Duodenal mucosa (tissue), 2 donors: ENCODE measurements at regions not wholly inside any gene's neighbourhood (a gene's known extent, or its start where the extent isn't known, plus 50 kb on each side); places are given as distances from the start of the nearest gene placed in this dataset.

Source experiments
- H3K27ac ChIP-seq: one replicate; pipeline ENCODE4 v1.7.0; 2013; ENCODE audit warnings: low read depth, low read length
- H3K27me3 ChIP-seq, 2 donors: one replicate each; pipeline ENCODE4 v1.7.0; 2013; ENCODE audit warnings: low read length in 2 of 2, control low read depth in 1 of 2; ENCODE audit not compliant: insufficient read depth in 2 of 2, control insufficient read depth in 1 of 2
- H3K36me3 ChIP-seq, 2 donors: one replicate each; pipeline ENCODE4 v1.7.0; 2013; ENCODE audit warnings: low read length in 2 of 2, control low read depth in 1 of 2; ENCODE audit not compliant: insufficient read depth in 2 of 2, control insufficient read depth in 1 of 2
- H3K4me1 ChIP-seq, 2 donors: one replicate each; pipeline ENCODE4 v1.7.0; 2013; ENCODE audit warnings: low read length in 2 of 2, control low read depth in 1 of 2; ENCODE audit not compliant: insufficient read depth in 2 of 2, control insufficient read depth in 1 of 2
- H3K4me3 ChIP-seq, 2 donors: one replicate each; pipeline ENCODE4 v1.7.0; 2013; ENCODE audit warnings: low read length in 2 of 2, low read depth in 1 of 2
- H3K9ac ChIP-seq, 2 donors: one replicate each; pipeline ENCODE4 v1.7.0; 2013; ENCODE audit warnings: low read length in 2 of 2, low read depth in 1 of 2
- H3K9me3 ChIP-seq, 2 donors: one replicate each; pipeline ENCODE4 v1.7.0; 2013; ENCODE audit warnings: low read length in 2 of 2, control low read depth in 1 of 2; ENCODE audit not compliant: control insufficient read depth in 1 of 2

- no peak overlapping the region for H3K27ac ChIP-seq
- no peak overlapping the region for H3K9ac ChIP-seq
- H3K4me1 ChIP-seq: peaks cover 0 to 5% of the 10 kb centered on the region in 2 donors
- no peaks in the 10 kb centered on the region for H3K9me3 ChIP-seq
- no peaks in the 10 kb centered on the region for H3K36me3 ChIP-seq
- no peaks in the 10 kb centered on the region for H3K27me3 ChIP-seq
- no peak overlapping the region for H3K4me3 ChIP-seq
Observed at GRCh38 chr22:44628835-44629234, 73.2 kb upstream of the PRR5 start.

DNA sequence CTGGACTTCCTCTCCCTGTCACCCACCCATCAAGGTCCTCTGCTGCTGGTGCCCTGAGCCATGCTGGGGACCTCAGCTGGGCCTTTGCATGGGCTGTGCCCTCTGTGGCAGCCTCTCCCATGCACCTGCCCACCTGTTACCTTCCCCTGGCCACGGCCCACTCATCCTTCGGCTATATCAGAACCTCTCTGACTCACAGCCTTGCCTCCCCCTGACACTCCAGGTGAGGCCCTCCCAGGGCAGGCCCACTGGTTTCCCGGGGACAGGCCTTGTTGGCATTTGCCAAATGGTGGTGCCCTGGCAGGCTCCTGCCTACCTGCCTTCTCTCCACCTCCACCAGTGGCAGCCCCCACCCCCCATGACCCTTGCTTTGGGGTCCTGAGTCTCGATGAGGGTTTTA is 73.7 kb upstream of the PRR5 start:
- Histone ChIP-seq H3K4me3 (no peak overlapping the region), H3K27ac (no peak overlapping the region), H3K4me1 (peaks cover 0 to 5% of the 10 kb centered on the region in 2 donors), H3K9me3 (no peaks in the 10 kb centered on the region), H3K27me3 (no peaks in the 10 kb centered on the region), H3K9ac (no peak overlapping the region), H3K36me3 (no peaks in the 10 kb centered on the region)

DNA sequence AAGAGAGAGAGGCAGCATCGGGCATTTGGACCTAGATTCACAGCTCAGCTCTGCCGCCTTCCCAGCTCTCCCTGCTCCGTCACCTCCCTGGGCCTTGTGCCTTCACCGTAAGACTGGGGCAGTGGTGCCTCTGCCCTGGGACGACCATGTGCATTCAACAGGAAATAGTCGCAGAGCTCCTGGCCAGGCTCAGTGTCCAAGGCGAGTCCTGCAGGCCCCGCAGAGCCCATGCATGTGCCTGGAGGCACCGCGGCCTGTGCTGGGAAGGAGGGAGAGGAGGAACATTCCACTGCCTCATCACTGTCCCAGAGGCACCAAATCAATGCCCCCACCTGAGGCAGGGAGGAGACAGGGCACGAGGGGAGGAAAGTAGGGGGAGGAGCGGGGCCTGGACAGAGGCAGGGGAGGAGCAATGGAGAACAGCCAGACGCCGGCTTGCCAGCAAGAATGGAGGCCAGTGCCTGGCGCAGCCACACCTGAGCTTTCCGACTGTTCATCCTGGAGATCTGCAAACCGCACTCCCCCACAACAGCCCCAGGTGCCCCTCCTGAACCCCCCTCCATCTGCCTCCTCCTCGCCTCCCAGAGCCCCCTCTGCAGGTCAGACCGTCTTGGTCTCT is 74.4 kb upstream of the PRR5 start:
- H3K27ac ChIP-seq: no peak overlapping the region
- H3K27me3 ChIP-seq: no peaks in the 10 kb centered on the region
- no peak overlapping the region for H3K4me3 ChIP-seq
- no peaks in the 10 kb centered on the region for H3K36me3 ChIP-seq
- no peaks in the 10 kb centered on the region for H3K9me3 ChIP-seq
- H3K4me1 ChIP-seq: no peaks in the 10 kb centered on the region
- H3K9ac ChIP-seq: no peak overlapping the region

GRCh38 chr22:44625981-44626687 is 75.9 kb upstream of the PRR5 start:
- Histone ChIP-seq H3K9me3 (no peaks in the 10 kb centered on the region), H3K36me3 (no peaks in the 10 kb centered on the region), H3K27ac (no peak overlapping the region), H3K27me3 (no peaks in the 10 kb centered on the region), H3K4me3 (no peak overlapping the region), H3K4me1 (no peaks in the 10 kb centered on the region), H3K9ac (no peak overlapping the region)

GRCh38 chr22:44625421-44625760 is 76.6 kb upstream of the PRR5 start:
- Histone ChIP-seq H3K9me3 (no peaks in the 10 kb centered on the region), H3K36me3 (no peaks in the 10 kb centered on the region), H3K27me3 (peaks cover 0 to 5% of the 10 kb centered on the region in 2 donors), H3K4me3 (no peak overlapping the region), H3K4me1 (no peaks in the 10 kb centered on the region), H3K9ac (no peak overlapping the region), H3K27ac (no peak overlapping the region)

DNA sequence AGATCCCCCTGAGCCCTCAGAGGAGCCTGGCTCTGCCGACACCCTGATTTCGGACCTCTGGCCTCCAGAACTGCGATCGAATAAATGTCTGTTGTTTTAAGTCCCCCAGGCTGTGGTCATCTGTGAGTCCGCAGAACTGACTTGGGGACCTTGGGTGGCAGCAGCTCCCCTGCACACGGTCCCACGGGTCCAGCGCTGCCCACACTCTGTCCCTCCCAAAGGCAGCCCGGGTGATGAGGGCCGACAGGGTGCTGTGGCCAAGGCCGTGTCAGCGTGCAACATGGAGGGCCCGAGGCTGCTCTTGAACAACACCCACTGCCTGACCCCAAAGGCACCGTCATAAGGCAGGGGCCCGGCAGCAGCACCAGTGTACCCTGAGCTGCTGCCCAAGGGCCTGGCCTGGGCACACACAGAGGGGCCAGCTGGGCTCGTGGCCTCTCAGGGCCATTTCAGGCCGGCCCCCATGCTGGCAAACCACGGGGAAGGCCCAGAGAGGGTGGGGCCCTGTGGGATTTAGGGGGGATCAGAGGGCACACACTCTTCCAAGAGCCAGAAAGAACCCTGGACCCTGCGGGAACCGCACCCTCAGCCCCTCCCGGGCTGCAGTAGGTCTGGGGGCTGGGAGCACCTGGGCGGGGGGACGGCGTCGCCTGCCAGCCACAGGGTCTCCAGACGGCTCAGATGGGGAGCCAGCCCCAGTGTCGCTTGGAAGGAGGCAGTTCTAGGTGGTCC is 77.1 kb upstream of the PRR5 start:
- Histone ChIP-seq H3K36me3 (no peaks in the 10 kb centered on the region), H3K9me3 (no peaks in the 10 kb centered on the region), H3K27me3 (peaks cover 0 to 9% of the 10 kb centered on the region in 2 donors), H3K4me1 (peaks cover 0 to 3% of the 10 kb centered on the region in 2 donors), H3K9ac (no peak overlapping the region), H3K4me3 (no peak overlapping the region), H3K27ac (no peak overlapping the region)

GRCh38 chr22:44623771-44624510 is 78.1 kb upstream of the PRR5 start:
- H3K36me3 ChIP-seq: no peaks in the 10 kb centered on the region
- no peak overlapping the region for H3K27ac ChIP-seq
- peaks cover 0 to 16% of the 10 kb centered on the region in 2 donors for H3K27me3 ChIP-seq
- H3K9ac ChIP-seq: no peak overlapping the region
- no peak overlapping the region for H3K4me3 ChIP-seq
- peaks cover 0 to 8% of the 10 kb centered on the region in 2 donors for H3K4me1 ChIP-seq
- H3K9me3 ChIP-seq: no peaks in the 10 kb centered on the region

DNA sequence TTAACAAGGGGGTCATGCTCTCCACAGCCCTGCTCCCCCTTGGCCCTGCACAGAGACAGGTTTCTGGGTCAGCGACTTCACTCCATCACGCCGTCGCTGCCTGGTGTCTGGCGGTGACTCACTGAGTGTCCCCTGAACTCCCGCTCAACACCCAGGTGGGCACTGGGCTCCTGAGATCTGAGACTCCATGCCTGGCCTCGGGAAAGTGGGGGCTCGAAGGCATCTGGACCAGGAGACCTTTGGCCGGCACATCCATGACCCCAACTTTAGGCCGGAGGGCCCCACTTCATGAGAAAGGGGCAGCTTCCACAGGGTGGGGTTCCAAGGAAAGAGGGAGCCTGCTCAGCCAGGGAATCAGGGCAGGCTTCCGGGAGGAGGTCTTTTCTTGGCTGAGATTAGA is 79.3 kb upstream of the PRR5 start:
- Histone ChIP-seq H3K9me3 (no peaks in the 10 kb centered on the region), H3K4me1 (peaks cover 0 to 8% of the 10 kb centered on the region in 2 donors), H3K27ac (no peak overlapping the region), H3K36me3 (no peaks in the 10 kb centered on the region), H3K9ac (no peak overlapping the region), H3K4me3 (no peak overlapping the region), H3K27me3 (peaks cover 0 to 19% of the 10 kb centered on the region in 2 donors)

DNA sequence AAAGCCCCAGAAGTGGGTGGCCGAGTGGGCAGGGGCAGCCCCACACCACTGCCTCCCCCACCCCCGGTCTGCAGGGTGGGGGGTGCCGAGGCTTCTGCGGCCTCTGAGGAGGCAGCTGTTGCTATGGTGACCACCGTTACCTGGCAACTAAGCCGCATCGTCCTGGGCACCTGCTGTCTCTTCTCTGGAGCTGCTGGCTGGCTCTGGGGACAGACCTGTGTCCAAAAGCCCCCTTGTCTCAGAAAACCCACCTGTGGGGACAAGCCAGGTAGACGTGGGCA is 79.9 kb upstream of the PRR5 start:
- Histone ChIP-seq H3K9ac (no peak overlapping the region), H3K27ac (no peak overlapping the region), H3K27me3 (peaks cover 0 to 19% of the 10 kb centered on the region in 2 donors), H3K9me3 (no peaks in the 10 kb centered on the region), H3K4me3 (no peak overlapping the region), H3K4me1 (peaks cover 0 to 8% of the 10 kb centered on the region in 2 donors), H3K36me3 (no peaks in the 10 kb centered on the region)
